CD4-positive, alpha-beta T cell treated with Interleukin-6 at 100 ng/mL for 8 hours (primary cell): ENCODE measurements at regions not wholly inside any gene's neighbourhood (a gene's known extent, or its start where the extent isn't known, plus 50 kb on each side); places are given as distances from the start of the nearest gene placed in this dataset.
"Not testable (repeated sequence)": the region's sequence is repeated elsewhere in the genome, so short reads cannot be mapped to it uniquely, and the experiment has no call there.

ENCODE experiments used
- DNase-seq: peaks from one replicate; pipeline ENCODE4 v3.0.0-alpha.2; 2020; ENCODE audit warnings: mixed read lengths, low spot score

DNA sequence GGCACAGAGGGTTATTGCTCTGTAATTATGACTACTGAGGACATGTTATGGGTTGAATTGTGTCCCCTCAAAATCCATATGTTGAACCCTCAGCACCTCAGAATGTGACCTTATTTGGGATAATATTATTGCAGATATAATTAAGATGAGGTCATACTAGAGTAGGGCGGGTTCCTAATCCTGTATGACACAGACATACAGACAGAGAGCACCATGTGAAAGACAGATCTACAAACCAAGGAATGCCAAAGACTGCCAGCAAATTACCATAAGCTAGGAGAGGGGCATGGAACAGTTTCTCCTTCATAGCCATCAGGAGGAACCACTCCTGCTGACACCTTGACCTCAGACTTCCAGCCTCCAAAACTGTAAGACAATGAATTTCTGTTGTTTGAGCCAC, 115.2 kb upstream of the OTUD4 start:
- DNase-seq: no peak

DNA sequence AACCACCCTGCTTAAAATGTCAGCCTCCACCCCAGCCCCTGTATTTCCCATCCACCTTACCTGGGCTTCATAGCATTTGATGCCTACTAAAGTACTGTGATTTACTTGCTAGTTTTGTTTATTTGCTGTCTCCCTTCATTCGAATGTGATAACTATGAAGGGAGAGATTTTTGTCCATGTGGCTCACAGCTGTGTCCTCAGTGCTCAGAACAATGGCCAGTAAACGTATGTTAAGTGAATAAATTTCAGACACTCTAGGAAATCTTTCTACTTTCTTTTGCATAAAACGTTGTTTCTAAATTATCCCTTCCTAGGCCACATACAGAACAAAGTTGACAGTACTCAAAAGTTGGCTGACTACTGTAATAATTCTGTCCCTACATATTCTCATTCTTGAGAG, 114.7 kb upstream of the OTUD4 start:
- no peak for DNase-seq

- DNase-seq: no peak
These were observed 113.3 kb upstream of the OTUD4 start for GRCh38 chr4:145293658-145294057.

GRCh38 chr4:145290955-145291354, 110.6 kb upstream of the OTUD4 start:
- no peak for DNase-seq

DNA sequence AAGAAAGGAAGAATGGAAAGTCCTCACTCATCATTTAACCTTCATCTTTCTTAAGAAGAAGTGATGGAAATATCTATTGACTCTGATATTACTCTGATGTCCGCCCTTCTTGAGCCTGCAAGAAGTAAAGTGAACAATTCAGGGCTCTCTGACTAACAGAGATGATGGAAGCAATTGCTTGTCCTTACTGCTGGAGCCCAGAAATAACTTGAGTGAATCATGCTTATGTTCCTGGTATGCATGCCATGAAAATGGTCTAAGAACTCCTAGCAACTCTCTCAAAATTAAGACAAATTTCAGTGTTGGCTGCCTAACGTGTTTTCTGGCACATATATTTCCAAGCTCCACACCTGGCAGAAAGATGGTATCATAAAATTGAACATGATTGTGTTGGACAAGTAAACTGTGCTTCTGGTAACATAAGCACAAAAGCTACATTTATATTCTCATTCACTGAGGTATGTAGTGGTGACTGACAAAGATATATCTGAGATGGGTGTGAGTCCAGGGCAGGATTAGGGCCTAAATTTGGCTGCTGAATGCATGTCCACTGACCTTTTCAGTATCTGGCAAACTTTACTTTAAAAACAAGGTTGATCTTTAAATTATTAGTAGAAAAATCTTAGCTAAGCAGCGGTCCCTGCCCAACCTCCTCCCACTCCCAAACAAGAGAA, 109.2 kb upstream of the OTUD4 start:
- no peak for DNase-seq

DNA sequence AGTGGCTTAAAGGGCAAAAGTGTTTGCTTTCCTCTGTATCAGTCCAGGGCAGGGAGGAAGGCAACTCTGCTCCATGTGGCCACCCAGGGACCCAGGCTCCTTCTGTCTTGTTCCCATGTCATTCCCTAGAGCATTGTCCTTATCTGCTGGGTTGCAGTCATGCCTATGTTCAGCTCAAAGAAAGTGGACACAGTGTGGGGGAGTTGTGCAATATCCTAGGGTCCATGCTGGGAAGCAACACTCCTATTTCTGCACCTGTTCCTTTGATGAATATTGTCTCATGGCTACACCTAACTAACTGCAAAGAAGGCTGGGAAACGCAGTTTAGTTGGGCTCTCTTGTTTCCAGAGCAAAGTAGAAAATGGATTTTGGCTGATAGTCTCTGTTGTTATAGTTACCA, 107.0 kb upstream of the OTUD4 start:
- DNase-seq: no peak

DNA sequence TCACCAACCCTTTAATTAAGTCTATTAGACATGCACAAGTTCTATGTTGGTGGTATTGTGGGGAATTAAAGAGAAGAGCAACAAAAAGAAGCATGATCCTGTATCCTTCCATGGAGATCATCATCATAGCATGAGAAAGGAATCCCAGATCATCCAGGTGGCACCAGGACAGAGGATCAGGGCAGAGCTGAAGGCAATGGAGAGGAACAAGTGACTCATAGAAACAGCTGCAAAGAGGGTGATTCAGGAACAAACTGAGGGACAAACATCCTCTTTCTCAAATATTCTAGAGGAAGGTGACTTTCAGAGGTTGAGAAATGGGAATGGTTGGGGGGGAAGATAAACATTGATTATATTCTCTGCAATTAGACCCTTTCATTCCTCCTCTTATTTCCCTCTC, 105.5 kb upstream of the OTUD4 start:
- DNase-seq: no peak

GRCh38 chr4:145283909-145284308, 103.5 kb upstream of the OTUD4 start:
- DNase-seq: no peak

GRCh38 chr4:145281951-145282350, 101.6 kb upstream of the OTUD4 start:
- no peak for DNase-seq

GRCh38 chr4:145281224-145281623, 100.8 kb upstream of the OTUD4 start:
- no peak for DNase-seq

DNA sequence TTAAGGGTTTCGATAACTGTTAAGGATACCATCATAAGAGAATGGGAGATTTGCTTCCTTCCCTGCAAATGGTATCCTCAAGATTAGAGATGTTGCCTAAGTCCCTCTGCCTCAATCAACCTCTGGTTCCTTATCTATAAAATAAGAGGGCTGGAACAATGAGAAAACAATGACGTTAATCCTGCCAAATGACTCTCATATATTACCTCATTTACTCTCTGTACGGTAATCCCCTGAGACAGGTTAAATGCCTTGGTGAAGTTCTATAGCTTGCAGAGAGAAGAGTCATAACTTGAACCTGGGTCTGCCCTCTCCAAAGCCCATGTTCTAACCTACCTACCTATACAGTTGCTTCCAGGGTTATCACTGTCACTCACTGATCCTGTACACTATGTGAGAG, 100.2 kb upstream of the OTUD4 start:
- no peak for DNase-seq

GRCh38 chr4:145279122-145279960, 99.0 kb upstream of the OTUD4 start:
- no peak for DNase-seq

DNA sequence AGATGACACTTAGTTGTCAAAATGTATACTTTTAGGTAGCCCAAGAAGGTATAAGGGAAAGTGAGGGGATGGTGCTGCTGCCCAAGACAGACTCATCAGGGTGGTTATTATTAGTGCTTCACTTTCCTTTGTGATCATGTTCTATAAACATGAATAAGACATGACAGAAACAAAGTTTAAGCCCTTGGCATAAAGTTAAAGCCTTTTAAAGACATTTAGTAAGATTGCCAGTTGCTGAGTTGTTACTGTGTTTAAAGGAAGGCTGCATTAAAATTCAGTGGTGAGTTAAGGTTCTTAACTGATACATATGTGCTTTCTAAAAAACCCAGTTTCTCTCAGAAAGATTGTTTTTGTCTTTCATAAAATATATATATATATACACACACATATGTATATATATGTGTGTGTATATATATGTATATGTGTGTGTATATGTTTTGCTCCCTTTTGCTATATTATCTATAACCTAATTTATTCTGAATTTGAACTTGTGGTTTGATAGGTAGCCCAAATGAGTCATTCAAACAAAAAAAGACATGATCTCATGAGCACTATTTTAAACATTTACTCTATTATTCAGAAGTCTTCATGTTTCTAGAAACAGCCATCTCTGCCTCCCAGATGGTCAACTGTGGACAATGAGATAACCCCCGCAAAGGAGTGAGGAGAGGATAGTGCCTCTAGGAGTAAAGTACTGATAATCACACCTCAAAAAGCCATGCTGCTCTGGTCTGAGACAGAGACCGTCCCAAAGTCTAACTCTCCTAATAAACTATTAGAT, 98.1 kb upstream of the OTUD4 start:
- DNase-seq: no peak

DNA sequence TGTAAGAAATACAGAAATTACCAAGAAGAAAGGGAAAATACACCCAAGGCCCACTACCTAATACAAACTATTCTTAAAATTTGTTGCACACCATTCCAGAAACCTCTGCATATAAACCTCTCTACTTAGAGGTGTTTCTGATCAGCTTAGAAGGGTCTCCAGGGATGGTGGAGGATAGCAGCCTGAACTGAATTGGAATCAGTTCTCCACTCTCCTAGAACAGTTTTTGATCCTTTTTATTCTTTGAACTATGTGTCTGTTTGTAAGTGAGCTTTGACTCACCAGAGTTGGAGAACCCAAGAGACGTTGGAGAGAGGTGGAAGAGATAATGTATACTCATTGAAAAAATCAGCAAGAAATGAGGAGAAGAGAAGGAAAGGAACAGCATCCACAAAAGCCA, 96.6 kb upstream of the OTUD4 start:
- no peak for DNase-seq

GRCh38 chr4:145276050-145276449, 95.7 kb upstream of the OTUD4 start:
- no peak for DNase-seq

GRCh38 chr4:145271194-145271593, 90.8 kb upstream of the OTUD4 start:
- no peak for DNase-seq

GRCh38 chr4:145266881-145267280, 86.5 kb upstream of the OTUD4 start:
- no peak for DNase-seq

GRCh38 chr4:145260091-145260490, 79.7 kb upstream of the OTUD4 start:
- DNase-seq: no peak

DNA sequence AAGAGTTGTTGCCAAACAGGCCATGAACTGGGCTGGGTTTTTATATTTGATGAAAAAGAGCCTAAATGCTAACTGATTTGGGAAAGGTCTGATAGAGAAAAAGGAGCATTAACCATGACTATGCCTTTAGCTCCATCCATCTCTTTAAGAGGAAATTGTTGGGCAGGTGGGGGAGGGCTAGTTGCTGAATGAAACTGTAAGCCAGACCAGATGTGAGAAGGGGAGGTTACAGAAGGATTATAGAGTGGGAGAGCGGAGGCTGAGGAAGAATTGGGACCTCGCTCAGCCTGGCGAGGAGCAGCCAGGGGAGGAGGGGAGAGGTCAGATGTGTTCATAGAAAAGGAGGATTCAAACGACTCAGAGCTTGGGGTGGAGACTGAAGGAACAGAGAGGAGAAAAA, 74.9 kb upstream of the OTUD4 start:
- not testable (repeated sequence) for DNase-seq

- no peak for DNase-seq
These were observed 71.8 kb upstream of the OTUD4 start for GRCh38 chr4:145252190-145252589.

DNA sequence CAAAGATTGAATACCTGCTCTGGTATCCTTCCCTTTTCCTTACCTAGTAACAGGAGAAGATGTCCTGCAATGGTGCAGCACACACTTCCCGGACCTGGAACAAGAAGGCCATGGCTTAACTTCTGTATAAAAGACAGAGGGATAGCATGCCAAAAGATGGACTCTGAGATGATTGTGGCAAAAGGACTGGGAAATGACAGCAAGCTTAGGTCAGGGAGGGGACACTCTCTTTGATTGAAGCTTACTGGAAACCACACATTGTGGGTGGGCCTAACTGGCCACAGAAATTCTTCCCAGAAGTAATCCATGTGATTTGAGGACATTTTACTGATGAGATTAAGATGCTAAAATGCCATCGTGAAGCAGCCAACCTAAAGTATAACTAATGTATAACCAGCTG, 71.0 kb upstream of the OTUD4 start:
- DNase-seq: no peak

DNA sequence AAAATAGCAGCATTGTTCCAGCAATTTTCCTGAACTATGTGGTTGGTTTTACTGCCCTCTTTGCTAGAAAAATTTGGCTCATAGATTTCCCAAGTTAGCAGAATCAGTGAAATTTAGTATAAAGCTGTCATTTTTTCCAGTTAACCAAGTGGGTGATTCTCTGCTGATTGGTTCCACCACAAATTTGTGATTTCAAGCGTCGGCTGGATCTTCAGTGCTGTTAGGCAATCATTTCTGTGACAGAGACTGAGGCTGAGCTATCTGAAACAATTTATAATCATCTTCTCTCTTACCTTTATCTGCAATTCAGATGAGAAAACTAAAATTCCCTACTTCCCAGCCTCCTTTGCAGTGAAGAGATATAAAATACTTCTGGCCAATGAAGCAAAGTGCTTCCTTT, 68.6 kb upstream of the OTUD4 start:
- no peak for DNase-seq

- no peak for DNase-seq
These were observed 68.1 kb upstream of the OTUD4 start for GRCh38 chr4:145248502-145248901.
